ENCODE measurements at regions not wholly inside any gene's neighbourhood (a gene's known extent, or its start where the extent isn't known, plus 50 kb on each side); places are given as distances from the start of the nearest gene placed in this dataset.
"Not testable (repeated sequence)": the region's sequence is repeated elsewhere in the genome, so short reads cannot be mapped to it uniquely, and the experiment has no call there.

GRCh38 chr15:96053031-96053780, 277.3 kb upstream of the NR2F2 start:
- DNase-seq: no peak

GRCh38 chr15:96053781-96054428, 276.6 kb upstream of the NR2F2 start:
- no peak for DNase-seq

- DNase-seq: no peak
Observed at GRCh38 chr15:96054621-96055020, 275.9 kb upstream of the NR2F2 start.

GRCh38 chr15:96058103-96058851, 272.2 kb upstream of the NR2F2 start:
- no peak for DNase-seq

GRCh38 chr15:96058852-96059103, 271.7 kb upstream of the NR2F2 start:
- not testable (repeated sequence) for DNase-seq

GRCh38 chr15:96060591-96060990, 269.9 kb upstream of the NR2F2 start:
- DNase-seq: not testable (repeated sequence)

- DNase-seq: no peak
Observed at GRCh38 chr15:96064351-96064756, 266.1 kb upstream of the NR2F2 start.

GRCh38 chr15:96066126-96066525, 264.4 kb upstream of the NR2F2 start:
- DNase-seq: no peak

GRCh38 chr15:96066852-96067495, 263.5 kb upstream of the NR2F2 start:
- DNase-seq: no peak

- no peak for DNase-seq
Observed at GRCh38 chr15:96067677-96068076, 262.8 kb upstream of the NR2F2 start.

GRCh38 chr15:96068897-96069296, 261.6 kb upstream of the NR2F2 start:
- no peak for DNase-seq

- DNase-seq: no peak
Observed at GRCh38 chr15:96070636-96071035, 259.9 kb upstream of the NR2F2 start.

- no peak for DNase-seq
Observed at GRCh38 chr15:96072821-96073220, 257.7 kb upstream of the NR2F2 start.

GRCh38 chr15:96073908-96074307, 256.6 kb upstream of the NR2F2 start:
- no peak for DNase-seq

- DNase-seq: no peak
Observed at GRCh38 chr15:96075895-96076294, 254.6 kb upstream of the NR2F2 start.

- no peak for DNase-seq
Observed at GRCh38 chr15:96076350-96076749, 254.2 kb upstream of the NR2F2 start.

GRCh38 chr15:96079041-96079440, 251.5 kb upstream of the NR2F2 start:
- DNase-seq: no peak

- DNase-seq: no peak
Observed at GRCh38 chr15:96079882-96080281, 250.6 kb upstream of the NR2F2 start.

- no peak for DNase-seq
Observed at GRCh38 chr15:96086164-96086563, 244.3 kb upstream of the NR2F2 start.

- DNase-seq: no peak
Observed at GRCh38 chr15:96087180-96087884, 243.2 kb upstream of the NR2F2 start.

- no peak for DNase-seq
Observed at GRCh38 chr15:96088650-96089049, 241.8 kb upstream of the NR2F2 start.

- no peak for DNase-seq
Observed at GRCh38 chr15:96089405-96090058, 241.0 kb upstream of the NR2F2 start.

GRCh38 chr15:96092186-96092585, 238.3 kb upstream of the NR2F2 start:
- no peak for DNase-seq

All from activated effector memory CD4-positive, alpha-beta T cell treated with anti-CD3 and anti-CD28 coated beads, Interleukin-2, amount 50 U/mL, for 16 hours (primary cell).